ENCODE measurements at regions not wholly inside any gene's neighbourhood (a gene's known extent, or its start where the extent isn't known, plus 50 kb on each side); places are given as distances from the start of the nearest gene placed in this dataset.

- DNase-seq = no peak
These were observed 179.9 kb upstream of the SERP2 start for GRCh38 chr13:44193731-44194130.

GRCh38 chr13:44195245-44195644, 178.4 kb upstream of the SERP2 start:
- DNase-seq = no peak

- no peak for DNase-seq
These were observed 177.3 kb upstream of the SERP2 start for GRCh38 chr13:44196196-44196751.

- DNase-seq = no peak
These were observed 175.5 kb upstream of the SERP2 start for GRCh38 chr13:44197791-44198770.

- no peak for DNase-seq
These were observed 174.8 kb upstream of the SERP2 start for GRCh38 chr13:44198826-44199225.

GRCh38 chr13:44199627-44200207, 173.9 kb upstream of the SERP2 start:
- no peak for DNase-seq

GRCh38 chr13:44206434-44206833, 167.2 kb upstream of the SERP2 start:
- DNase-seq = peak; percentile 35

GRCh38 chr13:44207476-44207875, 166.1 kb upstream of the SERP2 start:
- DNase-seq = no peak

GRCh38 chr13:44210525-44210924, 163.1 kb upstream of the SERP2 start:
- no peak for DNase-seq

GRCh38 chr13:44211286-44211685, 162.3 kb upstream of the SERP2 start:
- no peak for DNase-seq

- no peak for DNase-seq
These were observed 161.8 kb upstream of the SERP2 start for GRCh38 chr13:44211704-44212346.

- DNase-seq = no peak
These were observed 160.8 kb upstream of the SERP2 start for GRCh38 chr13:44212633-44213396.

GRCh38 chr13:44218501-44219240, 155.0 kb upstream of the SERP2 start:
- no peak for DNase-seq

GRCh38 chr13:44219577-44220548, 153.8 kb upstream of the SERP2 start:
- no peak for DNase-seq

GRCh38 chr13:44220948-44221347, 152.7 kb upstream of the SERP2 start:
- no peak for DNase-seq

GRCh38 chr13:44221657-44222056, 152.0 kb upstream of the SERP2 start:
- no peak for DNase-seq

GRCh38 chr13:44223770-44224444, 149.7 kb upstream of the SERP2 start:
- no peak for DNase-seq

- no peak for DNase-seq
These were observed 149.0 kb upstream of the SERP2 start for GRCh38 chr13:44224450-44225149.

GRCh38 chr13:44229371-44230030, 144.1 kb upstream of the SERP2 start:
- DNase-seq = no peak
